Mammary epithelial cell (primary cell): ENCODE measurements at regions not wholly inside any gene's neighbourhood (a gene's known extent, or its start where the extent isn't known, plus 50 kb on each side); places are given as distances from the start of the nearest gene placed in this dataset.
"Not testable (repeated sequence)": the region's sequence is repeated elsewhere in the genome, so short reads cannot be mapped to it uniquely, and the experiment has no call there.

ENCODE experiments used
- CTCF ChIP-seq, 2 donors: IDR thresholded peaks in 1 of 2; conservative IDR thresholded peaks in 1 of 2; 2 replicates each; pipeline ENCODE4 v1.5.1; 2011 to 2012; ENCODE audit warnings: inconsistent platforms in 2 of 2, low read length in 2 of 2, mild to moderate bottlenecking in 2 of 2, control low read depth in 1 of 2, low read depth in 1 of 2; ENCODE audit not compliant: insufficient read depth in 1 of 2; ENCODE audit errors: extremely low read depth in 1 of 2
- EZH2 ChIP-seq: IDR thresholded peaks from 2 replicates; pipeline ENCODE4 v1.6.1; 2012; ENCODE audit warnings: low read length, inconsistent platforms, borderline replicate concordance

- TF ChIP-seq CTCF (conservative IDR thresholded peaks at IDR 0.05 in 1 of 2, IDR thresholded peaks at IDR 0.05 in 1 of 2; ENCODE audit: extremely low read depth in 1 of 2, insufficient read depth in 1 of 2, low read depth in 1 of 2, low read length in 2 of 2); EZH2: not testable (repeated sequence)
Observed at GRCh38 chr6:51206686-51207085, 388.0 kb downstream of the TFAP2B start.
